Uterus (tissue), 3 donors: ENCODE measurements at regions not wholly inside any gene's neighbourhood (a gene's known extent, or its start where the extent isn't known, plus 50 kb on each side); places are given as distances from the start of the nearest gene placed in this dataset.

Experiments
- DNase-seq, 2 donors: peaks; one replicate each; pipeline ENCODE4 v3.0.0-alpha.2; 2019 to 2020
- H3K27ac ChIP-seq, 2 donors: fragments of 200-600 bp; sonication (generic); 1 replicate in 1 of 2; 2 replicates in 1 of 2; pipeline ENCODE4 v1.5.1; 2016 to 2018
- H3K27me3 ChIP-seq, 2 donors: fragments of 200-600 bp; sonication (generic); one replicate each; pipeline ENCODE4 v1.5.1; 2018 to 2019; ENCODE audit warnings: control low read depth in 1 of 2
- H3K36me3 ChIP-seq, 2 donors: fragments of 200-600 bp; sonication (generic); one replicate each; pipeline ENCODE4 v1.5.1; 2019; ENCODE audit warnings: control low read depth in 1 of 2
- H3K4me1 ChIP-seq, 2 donors: fragments of 200-600 bp; sonication (generic); one replicate each; pipeline ENCODE4 v1.5.1; 2018 to 2019; ENCODE audit warnings: control low read depth in 1 of 2
- H3K4me3 ChIP-seq, 2 donors: fragments of 200-600 bp; sonication (generic); 1 replicate in 1 of 2; 2 replicates in 1 of 2; pipeline ENCODE4 v1.5.1; 2018 to 2019; ENCODE audit warnings: mild to moderate bottlenecking in 1 of 2
- H3K9me3 ChIP-seq, 2 donors: fragments of 200-600 bp; sonication (generic); one replicate each; pipeline ENCODE4 v1.5.1; 2019; ENCODE audit warnings: control low read depth in 1 of 2
- POLR2A ChIP-seq, 2 donors: fragments of 450-650 bp; IDR thresholded peaks; one replicate each; pipeline ENCODE4 v1.6.1; 2016; ENCODE audit warnings: antibody characterized with exemption in 2 of 2, mild to moderate bottlenecking in 1 of 2, moderate library complexity in 1 of 2
- intact Hi-C: fragments of 100-400 bp; cut with DNase I; formaldehyde crosslinking; loops from one replicate; pipeline ENCODE4 v1.15.1; 2023; ENCODE audit warnings: low total_unique reads
- TF ChIP-seq, protein P1 (sequence below), 4 experiments: fragments of 200-600 bp in 2 of 4; fragments of 450-650 bp in 2 of 4; sonication (generic) in 2 of 4; IDR thresholded peaks; one replicate each; pipeline ENCODE4 v1.5.1; 2016 to 2019; ENCODE audit warnings: antibody characterized with exemption in 4 of 4, mild to moderate bottlenecking in 2 of 4, moderate library complexity in 1 of 4
- donor health status: DM: yes; HTN: yes; CAD: no.

DNA sequence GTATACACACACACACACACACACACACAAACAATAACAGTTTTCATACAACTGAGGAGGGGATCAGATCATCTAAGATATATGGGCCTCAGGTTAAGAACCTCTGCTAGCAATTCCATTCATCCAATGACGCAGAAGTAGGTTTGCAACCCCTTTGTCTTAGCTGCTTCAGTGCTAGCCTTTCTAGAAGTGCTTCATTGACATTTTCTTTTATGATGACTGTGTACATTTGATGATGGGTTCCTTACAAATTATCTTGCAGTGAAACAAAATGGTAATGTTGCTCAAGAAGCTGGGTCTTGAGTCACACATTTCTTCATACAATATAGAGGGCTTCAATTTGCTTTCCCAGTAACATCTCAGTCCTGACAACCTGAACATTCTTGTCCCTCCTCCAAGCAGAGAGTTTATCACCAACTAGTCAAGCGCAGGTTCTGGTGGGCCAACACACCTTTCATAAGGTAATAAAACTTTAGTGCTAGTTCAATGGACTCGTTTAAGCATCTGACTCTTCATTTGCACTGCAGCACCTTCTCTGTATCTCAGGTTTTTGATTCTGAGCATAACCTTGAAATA is 269.5 kb downstream of the CNTN3 start:
- DNase-seq: no peak
- intact Hi-C loops: no loop called here
- no peaks in the 10 kb centered on the region for H3K9me3 ChIP-seq

DNA sequence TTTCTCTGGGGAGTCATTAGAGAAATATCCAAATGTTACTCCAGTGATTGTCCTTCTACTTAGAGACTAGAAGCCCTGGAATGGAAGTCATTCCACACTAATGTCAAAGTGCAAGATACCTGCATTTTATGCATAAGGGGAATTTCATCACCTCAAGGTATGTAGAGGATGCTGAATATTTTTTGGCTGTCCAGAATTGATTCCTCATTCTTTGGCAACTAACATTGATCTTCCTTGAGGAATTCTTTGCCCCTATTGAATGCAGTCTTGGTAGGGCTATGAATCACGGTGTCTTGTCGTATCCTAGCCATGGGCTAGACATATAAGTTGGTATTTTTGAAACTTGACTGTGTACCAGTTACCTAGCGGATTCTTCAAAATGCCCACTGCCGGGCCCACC is 271.1 kb downstream of the CNTN3 start:
- DNase-seq: no peak

More for the DNA sequence above, 269.5 kb downstream of the CNTN3 start:
- no peak overlapping the region for H3K27ac ChIP-seq
- no peaks in the 10 kb centered on the region for H3K4me1 ChIP-seq
- TF ChIP-seq, protein P1, sequence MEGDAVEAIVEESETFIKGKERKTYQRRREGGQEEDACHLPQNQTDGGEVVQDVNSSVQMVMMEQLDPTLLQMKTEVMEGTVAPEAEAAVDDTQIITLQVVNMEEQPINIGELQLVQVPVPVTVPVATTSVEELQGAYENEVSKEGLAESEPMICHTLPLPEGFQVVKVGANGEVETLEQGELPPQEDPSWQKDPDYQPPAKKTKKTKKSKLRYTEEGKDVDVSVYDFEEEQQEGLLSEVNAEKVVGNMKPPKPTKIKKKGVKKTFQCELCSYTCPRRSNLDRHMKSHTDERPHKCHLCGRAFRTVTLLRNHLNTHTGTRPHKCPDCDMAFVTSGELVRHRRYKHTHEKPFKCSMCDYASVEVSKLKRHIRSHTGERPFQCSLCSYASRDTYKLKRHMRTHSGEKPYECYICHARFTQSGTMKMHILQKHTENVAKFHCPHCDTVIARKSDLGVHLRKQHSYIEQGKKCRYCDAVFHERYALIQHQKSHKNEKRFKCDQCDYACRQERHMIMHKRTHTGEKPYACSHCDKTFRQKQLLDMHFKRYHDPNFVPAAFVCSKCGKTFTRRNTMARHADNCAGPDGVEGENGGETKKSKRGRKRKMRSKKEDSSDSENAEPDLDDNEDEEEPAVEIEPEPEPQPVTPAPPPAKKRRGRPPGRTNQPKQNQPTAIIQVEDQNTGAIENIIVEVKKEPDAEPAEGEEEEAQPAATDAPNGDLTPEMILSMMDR (IDR thresholded peaks at IDR 0.05): no peak
- TF ChIP-seq POLR2A (IDR thresholded peaks at IDR 0.05): no peak
- no peak overlapping the region for H3K4me3 ChIP-seq
- no peaks in the 10 kb centered on the region for H3K36me3 ChIP-seq
- no peaks in the 10 kb centered on the region for H3K27me3 ChIP-seq

DNA sequence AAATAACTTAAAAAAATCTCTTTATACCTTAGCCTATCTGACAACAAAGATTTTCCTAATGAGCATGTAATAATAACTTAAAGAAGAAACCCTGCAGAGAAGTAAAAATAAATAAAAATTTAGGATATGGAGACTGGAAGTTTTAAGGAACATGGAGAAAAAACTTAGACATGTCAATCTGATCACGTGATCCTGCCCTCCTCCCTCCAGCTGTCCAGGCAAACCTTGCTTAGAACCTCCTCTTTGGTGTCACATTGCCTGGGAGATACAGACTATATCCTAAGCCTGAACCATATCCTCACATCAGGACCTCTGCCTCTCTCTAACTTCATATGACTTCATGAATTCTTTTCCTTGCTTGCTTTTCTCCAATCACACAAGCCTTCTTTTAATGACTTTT is 275.5 kb downstream of the CNTN3 start:
- no peak overlapping the region for H3K4me3 ChIP-seq
- H3K4me1 ChIP-seq: no peaks in the 10 kb centered on the region
- TF ChIP-seq, protein P1 (IDR thresholded peaks at IDR 0.05): no peak
- no peak for TF ChIP-seq POLR2A (IDR thresholded peaks at IDR 0.05)
- no peak for DNase-seq
- H3K36me3 ChIP-seq: no peaks in the 10 kb centered on the region
- H3K27ac ChIP-seq: no peak overlapping the region
- no peaks in the 10 kb centered on the region for H3K9me3 ChIP-seq
- no peaks in the 10 kb centered on the region for H3K27me3 ChIP-seq
- intact Hi-C loops: no loop called here

More for the DNA sequence above, 271.1 kb downstream of the CNTN3 start:
- Histone ChIP-seq H3K27ac (no peak overlapping the region), H3K9me3 (no peaks in the 10 kb centered on the region), H3K27me3 (no peaks in the 10 kb centered on the region), H3K36me3 (no peaks in the 10 kb centered on the region), H3K4me1 (no peaks in the 10 kb centered on the region), H3K4me3 (no peak overlapping the region)
- TF ChIP-seq, protein P1 (IDR thresholded peaks at IDR 0.05): no peak
- no peak for TF ChIP-seq POLR2A (IDR thresholded peaks at IDR 0.05)
- intact Hi-C loops: no loop called here

DNA sequence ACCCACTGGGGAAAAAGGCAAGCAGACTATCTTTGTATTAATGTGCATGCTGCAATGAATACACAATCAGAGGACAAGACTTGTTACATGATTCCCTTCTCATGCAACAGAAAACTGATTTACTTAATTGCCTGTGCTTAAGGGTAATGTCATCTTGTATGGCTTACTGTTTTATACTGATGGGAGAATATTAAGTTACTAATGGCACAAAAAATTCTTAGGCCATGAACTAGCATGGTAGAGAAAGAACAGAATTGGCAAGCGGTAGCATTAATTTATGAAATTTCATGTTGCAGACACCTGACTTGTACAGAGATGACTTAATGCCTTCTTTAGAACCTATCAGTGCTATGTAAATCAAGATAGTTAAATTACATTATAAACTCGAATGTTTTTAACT is 282.3 kb downstream of the CNTN3 start:
- no peaks in the 10 kb centered on the region for H3K36me3 ChIP-seq
- no peak for DNase-seq
- TF ChIP-seq, protein P1 (IDR thresholded peaks at IDR 0.05): no peak
- no peak for TF ChIP-seq POLR2A (IDR thresholded peaks at IDR 0.05)
- no peaks in the 10 kb centered on the region for H3K9me3 ChIP-seq
- no peaks in the 10 kb centered on the region for H3K27me3 ChIP-seq
- H3K4me1 ChIP-seq: no peaks in the 10 kb centered on the region
- H3K4me3 ChIP-seq: no peak overlapping the region
- H3K27ac ChIP-seq: no peak overlapping the region
- intact Hi-C loops: no loop called here

DNA sequence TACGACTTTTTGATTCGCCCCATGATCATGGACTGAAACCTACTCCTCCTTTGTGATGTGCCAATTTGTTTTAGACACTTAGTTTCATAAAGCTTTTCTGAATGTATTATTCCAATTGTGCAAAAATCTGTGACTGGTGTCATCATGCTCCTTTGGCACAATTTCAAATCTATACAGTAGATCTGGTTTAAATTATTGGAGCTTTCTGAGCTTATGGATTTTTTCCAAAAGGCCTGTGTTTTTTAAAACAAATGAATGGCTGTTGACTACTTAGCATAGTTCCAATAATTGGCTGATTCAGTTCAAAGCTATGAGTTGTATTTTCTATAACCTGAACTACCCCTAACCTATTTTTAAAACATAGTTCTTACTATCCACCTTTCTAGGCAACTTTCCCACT is 282.7 kb downstream of the CNTN3 start:
- DNase-seq: no peak
- Histone ChIP-seq H3K9me3 (no peaks in the 10 kb centered on the region), H3K4me1 (no peaks in the 10 kb centered on the region), H3K4me3 (no peak overlapping the region), H3K27me3 (no peaks in the 10 kb centered on the region), H3K36me3 (no peaks in the 10 kb centered on the region), H3K27ac (no peak overlapping the region)
- no peak for TF ChIP-seq POLR2A (IDR thresholded peaks at IDR 0.05)
- TF ChIP-seq, protein P1 (IDR thresholded peaks at IDR 0.05): no peak
- intact Hi-C loops: no loop called here
